ENCODE measurements at regions not wholly inside any gene's neighbourhood (a gene's known extent, or its start where the extent isn't known, plus 50 kb on each side); places are given as distances from the start of the nearest gene placed in this dataset.

DNA sequence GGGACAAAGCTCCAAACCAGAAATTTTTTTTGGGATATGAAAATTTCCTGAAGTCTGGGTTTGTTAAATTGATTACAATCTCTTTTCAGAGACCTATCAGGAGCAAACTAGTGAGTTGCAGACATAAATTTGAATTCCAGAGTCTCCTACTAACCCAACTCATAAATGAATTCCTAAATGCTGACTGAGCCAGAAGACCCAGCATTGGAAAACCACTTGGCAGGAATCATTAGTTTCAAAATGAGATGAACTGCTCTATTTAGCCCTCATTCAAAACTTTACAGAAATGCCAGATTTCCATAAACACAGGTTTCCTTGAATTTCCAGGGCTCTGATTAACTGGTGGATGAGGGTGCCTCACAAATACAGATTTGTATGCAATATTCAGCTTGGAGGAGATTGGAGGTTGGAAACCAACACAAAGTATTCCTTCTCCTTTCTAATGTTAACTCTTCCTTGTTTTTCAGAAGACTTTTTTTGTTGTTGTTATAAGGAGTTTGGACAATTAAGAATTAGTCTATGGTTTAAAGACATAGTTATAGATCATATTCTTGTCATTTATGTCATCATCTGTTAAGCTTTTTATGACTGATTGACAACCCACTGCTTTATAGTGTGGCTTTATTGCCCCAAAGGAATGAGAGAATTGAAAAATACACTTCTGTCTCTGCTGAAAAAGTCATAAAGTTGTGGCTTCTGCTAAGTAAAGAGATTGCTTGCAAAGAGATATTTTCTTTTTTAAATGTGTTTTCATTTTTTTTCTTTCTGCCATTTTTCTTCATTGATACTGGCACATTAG, 222.8 kb downstream of the HLX start:
- TF ChIP-seq EZH2 (IDR thresholded peaks at IDR 0.05; ENCODE audit: low read length), result no peak
- TF ChIP-seq, protein P1, sequence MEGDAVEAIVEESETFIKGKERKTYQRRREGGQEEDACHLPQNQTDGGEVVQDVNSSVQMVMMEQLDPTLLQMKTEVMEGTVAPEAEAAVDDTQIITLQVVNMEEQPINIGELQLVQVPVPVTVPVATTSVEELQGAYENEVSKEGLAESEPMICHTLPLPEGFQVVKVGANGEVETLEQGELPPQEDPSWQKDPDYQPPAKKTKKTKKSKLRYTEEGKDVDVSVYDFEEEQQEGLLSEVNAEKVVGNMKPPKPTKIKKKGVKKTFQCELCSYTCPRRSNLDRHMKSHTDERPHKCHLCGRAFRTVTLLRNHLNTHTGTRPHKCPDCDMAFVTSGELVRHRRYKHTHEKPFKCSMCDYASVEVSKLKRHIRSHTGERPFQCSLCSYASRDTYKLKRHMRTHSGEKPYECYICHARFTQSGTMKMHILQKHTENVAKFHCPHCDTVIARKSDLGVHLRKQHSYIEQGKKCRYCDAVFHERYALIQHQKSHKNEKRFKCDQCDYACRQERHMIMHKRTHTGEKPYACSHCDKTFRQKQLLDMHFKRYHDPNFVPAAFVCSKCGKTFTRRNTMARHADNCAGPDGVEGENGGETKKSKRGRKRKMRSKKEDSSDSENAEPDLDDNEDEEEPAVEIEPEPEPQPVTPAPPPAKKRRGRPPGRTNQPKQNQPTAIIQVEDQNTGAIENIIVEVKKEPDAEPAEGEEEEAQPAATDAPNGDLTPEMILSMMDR (optimal IDR thresholded peaks at IDR 0.05 in 1 of 3, IDR thresholded peaks at IDR 0.05 in 1 of 3, conservative IDR thresholded peaks at IDR 0.05 in 1 of 3; ENCODE audit: extremely low read depth in 1 of 3, insufficient read depth in 2 of 3, low read length in 3 of 3), result no peak
